ENCODE measurements at regions not wholly inside any gene's neighbourhood (a gene's known extent, or its start where the extent isn't known, plus 50 kb on each side); places are given as distances from the start of the nearest gene placed in this dataset.

DNA sequence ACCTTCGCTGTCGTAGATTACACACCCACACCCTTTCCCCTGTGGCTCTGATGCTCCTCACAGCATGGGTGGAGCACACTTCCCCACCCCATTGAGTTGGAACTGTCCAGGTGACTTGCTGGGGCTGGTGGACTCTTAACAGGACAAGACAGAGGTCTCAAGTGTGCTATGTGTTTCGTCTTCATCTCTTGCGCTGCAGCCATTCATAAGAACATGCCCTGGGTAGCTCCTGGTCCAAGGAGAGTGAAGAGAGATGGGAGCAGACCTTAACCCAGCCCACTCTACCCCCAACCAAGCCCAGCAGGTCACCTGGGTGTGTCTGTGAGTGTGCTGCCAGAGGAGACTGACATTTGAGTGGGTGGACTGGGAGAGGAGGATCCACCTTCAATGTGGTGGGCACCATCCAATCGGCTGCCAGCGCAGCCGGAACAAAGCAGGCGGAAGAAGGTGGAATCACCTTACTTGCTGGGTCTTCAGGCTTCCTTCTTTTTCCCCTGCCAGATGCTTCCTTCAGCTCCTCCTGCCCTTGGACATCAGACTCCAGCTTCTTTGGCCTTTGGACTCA lies 112.4 kb downstream of the HTR5A start:
- DNase-seq = no peak

DNA sequence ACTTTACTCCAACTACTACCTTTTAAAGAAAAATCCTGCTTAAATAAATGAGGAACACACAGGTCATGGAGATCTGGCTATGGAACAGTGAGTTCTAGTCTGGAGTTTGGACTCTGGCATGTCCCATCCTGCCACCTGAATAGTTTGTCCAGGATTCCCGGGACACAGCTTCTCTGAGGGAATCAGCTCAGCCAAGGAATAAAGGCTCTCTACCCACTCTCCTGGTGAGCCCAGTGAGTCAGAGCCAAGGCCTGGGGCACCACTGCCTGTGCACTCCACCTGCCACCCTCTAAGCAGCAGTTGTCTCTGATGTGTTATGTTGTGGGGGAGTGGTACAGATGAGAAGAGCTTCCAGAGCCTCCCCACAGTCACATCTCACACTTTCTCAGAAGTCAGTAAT lies 113.5 kb downstream of the HTR5A start:
- DNase-seq = no peak

DNA sequence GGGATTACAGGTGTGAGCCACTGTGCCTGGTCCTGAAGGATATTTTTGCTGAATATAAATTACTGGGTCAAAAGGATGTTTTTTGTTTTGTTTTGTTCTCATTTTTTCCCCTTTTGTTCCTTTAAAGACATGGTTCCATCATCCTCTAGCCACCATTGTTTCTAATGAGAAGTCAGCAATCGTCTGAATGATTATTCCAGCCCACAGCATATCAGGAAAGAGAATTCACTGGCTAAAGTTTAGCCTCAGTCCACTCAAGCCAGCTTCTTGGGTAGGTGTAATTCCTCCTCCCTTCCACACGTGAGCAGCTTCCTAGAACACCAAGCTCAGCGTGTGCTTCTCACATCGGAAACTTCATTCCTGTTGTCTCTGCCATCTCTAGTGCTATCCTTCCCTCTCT lies 112.8 kb upstream of the INSIG1 start:
- DNase-seq = no peak

DNA sequence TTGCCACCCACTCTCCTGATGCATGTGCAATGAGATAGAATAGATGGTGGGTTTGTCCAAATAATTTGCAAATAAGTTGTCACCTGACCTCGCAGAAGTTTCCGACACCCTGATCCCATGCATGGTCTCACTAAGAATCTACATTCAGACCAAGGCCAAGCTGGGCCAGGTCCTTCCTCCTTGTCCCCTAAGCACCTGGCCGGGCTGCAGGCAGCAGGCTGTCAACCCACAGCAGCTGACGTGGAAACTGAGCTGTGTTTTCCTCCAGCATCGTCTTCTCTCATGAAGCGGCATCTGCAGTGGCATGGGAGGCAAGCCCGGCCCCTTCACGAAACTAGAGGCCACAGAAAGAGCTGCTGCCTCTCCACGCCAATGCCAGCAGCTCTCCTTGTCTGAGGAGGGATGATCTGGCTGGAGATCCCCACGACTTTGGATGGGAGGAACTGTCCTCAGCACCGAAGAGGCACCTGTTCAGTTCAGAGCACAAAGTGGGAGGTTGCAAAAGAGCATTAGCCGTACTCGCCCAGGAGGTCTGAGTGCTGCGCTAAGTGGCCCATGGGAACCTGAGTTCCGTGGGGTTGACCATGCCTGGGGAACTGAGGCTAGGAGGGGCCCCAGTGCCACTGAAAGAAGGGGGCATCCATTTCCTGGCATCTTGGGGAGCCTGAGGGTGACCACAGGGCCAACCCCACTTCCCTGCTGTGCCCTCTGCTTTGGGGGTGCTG lies 110.5 kb upstream of the INSIG1 start:
- no peak for DNase-seq

DNA sequence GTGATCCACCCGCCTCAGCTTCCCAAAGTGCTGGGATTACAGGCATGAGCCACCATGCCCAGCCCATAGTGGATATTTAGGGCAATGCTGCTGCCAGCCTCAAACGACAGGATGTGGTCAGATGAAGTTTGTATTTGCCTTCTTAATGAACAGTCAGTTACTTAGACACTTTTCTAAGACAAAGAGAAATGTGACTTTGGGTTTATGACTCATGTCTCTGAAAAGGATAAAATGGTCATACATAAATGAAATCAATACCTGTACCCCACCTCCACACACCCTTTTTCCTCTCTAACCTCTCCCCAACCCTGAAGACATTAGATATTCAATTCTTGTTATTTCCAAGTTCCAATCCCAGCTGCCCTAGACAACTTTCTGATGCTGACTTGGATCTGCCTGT lies 109.3 kb upstream of the INSIG1 start:
- DNase-seq = no peak

DNA sequence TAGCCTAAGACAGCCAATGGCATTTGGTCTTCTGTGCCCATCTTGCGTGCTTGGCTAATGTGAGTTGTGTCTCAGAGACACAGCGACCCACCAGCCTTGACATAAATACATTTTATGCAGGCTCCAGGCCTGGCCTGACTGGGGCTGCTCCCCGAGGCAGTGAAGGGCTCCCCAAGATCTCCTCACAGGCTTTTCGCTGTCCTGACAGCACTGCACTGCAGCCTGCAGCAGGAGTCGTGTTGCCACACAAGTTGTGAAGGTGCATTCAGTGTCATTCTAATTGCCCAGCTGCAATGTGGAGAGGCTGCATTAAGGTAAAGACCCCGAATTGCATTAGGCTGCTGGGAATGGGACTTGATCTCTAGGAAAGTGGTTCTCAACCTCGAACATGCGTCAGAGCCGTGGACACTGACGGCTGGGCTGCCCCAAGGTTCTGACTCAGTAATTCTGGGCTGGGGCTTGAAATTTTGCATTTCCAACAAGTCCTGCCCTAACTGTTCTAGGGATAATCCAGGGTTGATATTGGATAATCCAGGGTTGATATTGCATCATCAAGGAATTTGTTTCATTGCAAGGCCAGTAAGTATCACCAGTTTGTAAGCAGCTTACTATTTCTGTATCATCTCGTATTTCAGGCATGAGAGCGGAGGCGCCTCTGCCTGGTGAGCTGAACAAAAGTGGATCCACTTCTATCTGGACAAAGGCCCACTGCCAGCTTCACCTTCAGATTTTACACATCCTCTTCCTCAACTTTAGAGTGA lies 108.7 kb upstream of the INSIG1 start:
- no peak for DNase-seq

DNA sequence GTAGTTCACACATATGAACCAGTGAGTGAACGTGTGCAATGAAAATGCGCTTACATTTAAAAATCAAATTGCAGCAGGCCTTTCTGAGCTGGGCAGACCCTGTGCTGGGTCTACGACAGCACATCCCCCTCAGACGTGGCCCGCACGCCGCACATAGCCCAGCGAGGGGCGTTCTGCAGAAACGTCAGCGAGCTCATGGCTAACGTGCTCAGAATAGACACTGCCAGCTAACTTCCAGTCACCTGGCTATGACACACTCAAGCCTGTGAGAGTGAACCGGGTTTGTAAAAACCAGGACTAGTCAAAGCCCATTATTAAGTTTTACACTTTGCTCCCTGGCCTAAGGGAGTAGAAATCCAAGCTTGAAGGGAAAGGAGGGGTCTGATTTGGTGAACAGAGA lies 108.1 kb upstream of the INSIG1 start:
- DNase-seq = no peak

DNA sequence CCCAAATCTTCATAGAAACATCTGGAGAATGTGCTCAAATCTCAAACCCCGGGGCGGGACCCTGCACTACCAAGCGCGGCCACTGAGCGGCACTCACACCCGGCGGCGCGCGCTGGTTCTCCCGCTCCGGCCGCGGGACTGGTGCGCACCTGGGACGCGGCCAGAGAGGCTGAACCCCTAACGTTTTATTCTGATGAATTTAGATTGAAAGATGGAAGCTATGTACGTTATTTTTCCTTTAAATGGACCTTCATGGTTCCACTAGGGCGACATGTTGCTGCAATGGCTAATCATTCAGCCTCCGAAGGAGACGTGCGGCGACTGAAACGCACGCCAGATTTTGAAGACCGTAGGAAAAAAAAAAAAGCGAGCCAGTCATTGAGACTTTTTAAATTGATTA lies 107.0 kb upstream of the INSIG1 start:
- DNase-seq = no peak

DNA sequence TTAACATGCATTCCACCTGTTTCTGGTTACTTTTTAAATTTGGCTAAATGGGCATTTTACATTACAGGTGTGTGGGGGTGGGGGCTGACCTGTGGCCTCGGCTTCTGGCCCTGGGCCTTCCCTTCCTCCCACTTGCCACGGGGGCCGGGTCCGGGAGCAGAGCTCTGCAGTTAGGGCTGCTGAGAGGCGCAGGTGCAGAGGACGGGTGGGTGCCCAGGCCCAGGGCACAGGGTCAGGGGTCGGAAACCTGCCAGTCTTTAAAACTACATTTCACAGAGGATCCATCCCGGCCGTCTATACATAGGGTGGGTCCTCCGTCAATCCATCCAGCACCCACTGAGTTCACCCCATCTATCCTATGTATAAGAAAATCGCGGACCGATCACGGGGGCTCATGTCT lies 106.5 kb upstream of the INSIG1 start:
- DNase-seq = no peak

DNA sequence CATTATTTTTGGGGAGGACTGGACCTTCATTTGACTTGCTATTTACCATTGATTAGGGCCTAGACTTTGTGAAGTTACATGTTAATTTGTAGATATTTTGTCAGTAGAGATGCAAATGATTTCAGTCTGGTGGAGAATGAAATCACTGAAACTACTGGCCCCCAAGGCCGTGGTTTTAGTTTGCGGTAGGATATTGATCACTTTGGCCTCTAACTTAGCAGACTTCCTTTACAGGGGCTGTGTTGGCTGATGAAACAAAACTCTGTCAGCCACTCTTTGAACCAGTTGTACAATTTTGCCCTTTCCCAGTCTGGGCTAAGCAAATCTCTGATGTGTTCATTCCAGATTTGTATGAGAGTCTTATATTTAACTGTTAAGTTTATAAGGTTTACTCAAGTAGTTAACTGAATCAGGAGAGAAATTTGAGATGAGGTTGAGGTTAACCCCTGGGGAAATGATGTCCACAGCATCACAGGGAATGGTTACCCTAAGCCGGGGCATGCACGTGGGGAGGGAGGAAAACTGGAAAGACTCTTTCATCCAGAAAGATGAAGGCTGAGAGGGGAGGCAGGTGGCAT lies 105.7 kb upstream of the INSIG1 start:
- no peak for DNase-seq

DNA sequence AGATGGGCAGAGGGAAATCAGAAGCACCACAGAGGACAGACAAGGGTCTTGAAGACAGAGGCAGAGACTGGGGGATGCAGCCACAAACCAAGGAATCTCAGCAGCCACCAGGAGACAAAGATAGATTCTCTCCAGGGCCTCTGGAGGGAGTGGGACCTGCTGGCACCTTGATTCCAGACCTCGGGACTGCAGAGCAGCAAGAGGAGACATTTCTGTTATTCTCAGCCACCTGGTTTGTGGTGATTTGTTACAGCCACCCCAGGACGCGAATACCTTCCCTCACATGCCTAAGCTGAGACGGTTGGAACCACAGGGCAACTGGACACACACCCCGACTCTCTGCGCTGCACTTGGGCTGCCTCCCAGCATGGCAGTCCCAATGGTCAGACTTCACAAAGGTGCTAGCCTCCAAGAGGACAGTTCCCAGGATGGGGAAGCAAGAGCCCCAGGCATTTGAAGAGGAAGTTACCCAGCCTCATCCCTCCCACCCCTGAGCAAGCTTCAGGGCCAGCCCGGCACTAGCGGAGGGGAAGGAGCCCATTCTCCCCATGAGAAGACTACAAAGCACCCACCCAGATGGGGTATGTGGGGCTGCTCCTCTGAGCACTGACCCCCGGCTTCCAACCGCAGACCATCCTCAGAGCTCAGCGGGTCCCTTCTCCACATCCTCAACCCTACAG lies 104.6 kb upstream of the INSIG1 start:
- DNase-seq = no peak

DNA sequence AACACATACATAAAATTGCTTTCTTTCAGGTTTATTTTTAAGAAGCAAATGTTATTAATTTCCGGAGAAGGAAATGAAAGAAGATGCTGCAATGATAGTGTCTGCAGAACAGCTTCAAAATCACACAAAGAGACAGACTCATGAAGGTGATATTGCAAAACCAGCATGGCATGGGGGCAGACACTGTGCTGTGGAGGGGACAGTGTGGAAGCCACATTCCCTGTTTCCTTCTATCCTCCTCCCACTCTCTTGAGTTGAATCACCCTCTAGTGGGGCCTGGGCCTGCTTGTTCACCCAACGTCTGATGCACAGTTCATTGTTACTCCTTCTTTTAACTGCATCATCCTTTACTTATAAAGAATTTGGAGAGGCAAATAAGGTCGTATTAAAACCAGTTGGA lies 104.0 kb upstream of the INSIG1 start:
- DNase-seq = no peak

DNA sequence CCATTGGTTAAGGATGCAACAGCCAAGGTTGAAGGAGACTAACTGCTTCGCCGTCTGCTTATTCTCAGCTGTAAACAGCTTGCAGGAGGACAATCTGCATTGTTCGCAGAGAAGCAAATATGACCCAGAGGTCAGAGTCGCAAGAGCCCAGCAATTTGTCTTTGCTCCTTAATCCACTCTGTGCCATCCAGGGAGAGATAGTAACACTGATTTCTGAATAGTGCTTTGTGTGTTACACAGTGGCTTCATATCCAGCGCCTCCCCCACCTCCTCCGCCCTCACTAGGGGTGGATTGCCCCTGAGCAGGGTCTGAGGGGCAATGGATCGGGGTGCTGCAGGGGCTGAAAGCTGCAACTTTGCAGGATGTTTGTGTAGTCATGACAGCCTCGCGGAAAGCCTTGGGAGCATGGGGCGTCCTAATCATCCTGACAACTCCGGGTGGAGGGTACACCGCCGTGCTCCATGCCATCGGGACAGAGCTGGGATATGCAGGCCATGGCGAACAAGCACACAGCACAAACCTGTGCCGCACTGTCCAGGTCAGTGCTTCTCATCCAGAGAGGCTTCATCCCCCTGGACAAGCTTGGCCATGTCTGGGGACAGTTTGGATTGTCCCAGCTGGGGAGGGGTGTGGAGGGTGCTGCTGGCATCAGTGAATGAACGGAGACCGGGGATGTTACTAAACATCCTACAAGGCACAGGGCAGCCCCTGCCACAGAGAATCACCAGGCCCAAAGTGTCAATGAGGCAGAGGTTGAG lies 103.1 kb upstream of the INSIG1 start:
- DNase-seq = no peak

DNA sequence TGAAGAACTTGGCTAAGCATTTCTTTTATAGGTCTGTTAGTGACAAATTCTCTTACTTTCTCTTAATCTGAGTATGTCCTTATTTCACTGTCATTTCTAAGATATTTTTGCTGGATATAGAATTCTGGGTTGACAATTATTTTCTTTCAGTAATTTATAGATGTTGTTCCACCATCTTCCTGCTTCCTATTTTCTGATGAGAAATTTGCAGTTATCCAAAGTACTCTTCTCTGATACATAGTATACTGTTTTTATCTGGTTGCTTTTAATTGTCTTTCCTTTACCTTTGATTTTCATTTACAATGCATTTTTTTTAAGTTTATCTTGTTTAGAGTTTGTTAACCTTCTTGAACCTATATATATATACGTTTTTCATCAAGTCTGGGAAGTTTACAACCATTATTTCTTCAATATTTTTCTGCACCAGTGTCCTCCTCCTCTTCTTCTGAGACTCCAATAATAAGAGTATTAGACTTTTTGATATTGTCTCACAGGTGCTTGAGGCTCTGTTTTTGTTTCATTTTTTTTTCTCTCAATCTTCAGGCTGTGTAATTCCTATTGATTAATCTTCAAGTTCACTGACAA lies 101.6 kb upstream of the INSIG1 start:
- DNase-seq = no peak

DNA sequence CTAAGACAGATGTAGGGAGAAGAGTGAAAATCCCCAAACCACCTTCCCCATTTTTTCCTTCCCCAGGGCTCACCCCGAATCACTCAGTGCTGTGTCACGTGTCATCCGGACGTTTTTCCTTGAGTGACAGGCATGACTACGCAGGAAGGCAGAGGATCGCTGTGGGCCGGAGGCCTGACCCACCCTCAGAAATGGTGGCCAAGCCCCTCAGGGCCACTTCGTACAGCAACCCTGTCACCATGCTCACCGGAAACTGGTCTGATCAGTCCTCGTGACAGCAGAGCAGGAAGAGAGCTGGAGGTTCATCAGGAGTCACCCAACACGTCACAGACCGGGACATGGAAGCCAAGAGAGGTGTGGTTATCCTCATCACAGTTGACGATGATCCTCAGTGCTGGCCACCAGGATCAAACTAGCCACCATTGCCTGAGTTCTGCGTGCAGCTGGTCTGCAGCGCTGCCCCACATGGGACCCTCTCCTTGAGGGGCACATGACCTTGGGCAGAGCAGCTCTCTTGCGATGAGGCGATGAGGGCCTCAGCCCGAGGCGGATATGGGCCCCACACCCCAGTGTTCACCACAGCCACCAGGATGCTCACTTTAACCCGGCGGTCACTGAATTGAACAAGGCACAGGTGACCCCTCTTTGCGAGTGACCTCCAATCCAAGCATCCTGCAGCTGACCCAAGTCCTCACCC lies 99.3 kb upstream of the INSIG1 start:
- no peak for DNase-seq

DNA sequence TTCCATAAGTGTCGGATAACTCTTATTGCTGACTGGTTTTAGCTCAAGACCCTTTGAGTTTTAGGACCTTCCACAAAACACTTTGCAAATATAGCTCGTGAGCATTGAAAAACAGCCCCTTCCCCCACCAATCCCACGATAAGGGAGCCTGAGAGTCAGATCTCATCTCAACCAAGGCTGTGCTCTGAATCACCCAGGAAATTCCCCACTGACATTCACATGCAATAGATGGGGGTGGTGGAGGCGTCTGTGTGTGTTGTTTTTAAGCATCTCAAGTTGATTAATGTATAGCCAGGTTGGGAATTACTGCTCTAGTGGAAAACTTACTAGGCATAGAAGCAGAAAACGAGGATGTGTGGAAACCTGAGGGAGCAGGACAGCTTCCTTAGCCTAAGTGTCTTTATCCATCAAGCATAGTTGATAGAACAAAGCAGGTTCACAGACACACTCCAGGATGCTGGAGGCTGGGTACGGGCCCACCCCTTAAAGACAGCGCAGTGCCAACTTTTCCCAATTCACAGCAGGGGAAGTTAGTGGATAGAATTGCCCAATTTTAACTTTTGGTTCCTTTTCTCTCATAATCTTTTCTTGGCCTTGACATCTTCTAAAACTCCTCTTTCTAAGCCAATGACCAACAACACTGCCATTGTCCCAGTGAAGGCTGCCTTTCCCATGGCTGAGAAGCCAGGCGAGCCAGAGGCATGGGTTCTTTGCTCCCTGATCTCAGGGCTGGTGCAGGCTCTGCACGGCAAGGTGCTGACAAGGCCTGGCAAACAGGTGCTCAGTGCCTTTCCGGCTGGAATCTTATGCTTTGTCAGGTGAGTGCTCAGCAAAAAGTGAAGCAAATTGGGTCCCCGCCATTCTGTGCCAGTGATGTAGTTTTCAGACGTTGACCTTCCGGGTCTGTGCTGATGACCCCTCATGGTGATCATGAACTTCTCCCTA lies 98.5 kb upstream of the INSIG1 start:
- no peak for DNase-seq

DNA sequence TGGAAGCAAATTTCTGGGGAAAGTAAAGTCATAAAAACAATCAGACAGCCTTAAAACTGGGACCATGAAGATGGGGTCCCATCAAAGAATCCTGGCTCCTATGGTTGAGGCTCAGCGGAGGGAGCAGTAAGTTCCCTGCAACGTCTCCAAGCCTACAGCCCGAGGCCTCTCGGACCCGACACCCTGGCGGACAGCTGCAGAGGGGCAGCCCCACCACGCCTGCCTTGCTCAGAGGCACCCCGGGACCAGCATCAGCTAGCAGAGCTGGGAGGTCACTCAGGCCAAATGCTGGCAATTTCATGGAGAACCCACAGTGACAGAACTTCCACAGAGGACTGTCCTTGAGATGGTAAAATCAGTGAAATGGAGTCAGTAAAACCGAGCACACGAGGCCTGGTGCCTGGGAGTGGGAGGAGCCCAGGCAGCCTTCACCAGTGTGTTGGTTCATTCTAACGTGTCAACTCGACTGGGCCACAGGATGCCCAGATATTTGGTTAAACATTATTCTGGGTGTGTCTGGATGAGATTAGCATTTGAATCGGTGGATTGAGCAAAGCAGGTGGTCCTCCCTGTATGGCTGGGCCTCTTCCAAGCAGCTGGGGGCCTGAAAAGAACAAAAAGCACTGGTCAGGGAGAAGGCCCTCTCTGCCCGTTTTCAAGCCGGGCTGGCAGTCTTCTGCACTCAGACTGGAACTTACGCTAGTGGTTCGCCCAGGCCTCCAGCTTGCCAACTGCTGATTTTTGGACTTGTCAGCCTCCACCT lies 96.2 kb upstream of the INSIG1 start:
- no peak for DNase-seq

DNA sequence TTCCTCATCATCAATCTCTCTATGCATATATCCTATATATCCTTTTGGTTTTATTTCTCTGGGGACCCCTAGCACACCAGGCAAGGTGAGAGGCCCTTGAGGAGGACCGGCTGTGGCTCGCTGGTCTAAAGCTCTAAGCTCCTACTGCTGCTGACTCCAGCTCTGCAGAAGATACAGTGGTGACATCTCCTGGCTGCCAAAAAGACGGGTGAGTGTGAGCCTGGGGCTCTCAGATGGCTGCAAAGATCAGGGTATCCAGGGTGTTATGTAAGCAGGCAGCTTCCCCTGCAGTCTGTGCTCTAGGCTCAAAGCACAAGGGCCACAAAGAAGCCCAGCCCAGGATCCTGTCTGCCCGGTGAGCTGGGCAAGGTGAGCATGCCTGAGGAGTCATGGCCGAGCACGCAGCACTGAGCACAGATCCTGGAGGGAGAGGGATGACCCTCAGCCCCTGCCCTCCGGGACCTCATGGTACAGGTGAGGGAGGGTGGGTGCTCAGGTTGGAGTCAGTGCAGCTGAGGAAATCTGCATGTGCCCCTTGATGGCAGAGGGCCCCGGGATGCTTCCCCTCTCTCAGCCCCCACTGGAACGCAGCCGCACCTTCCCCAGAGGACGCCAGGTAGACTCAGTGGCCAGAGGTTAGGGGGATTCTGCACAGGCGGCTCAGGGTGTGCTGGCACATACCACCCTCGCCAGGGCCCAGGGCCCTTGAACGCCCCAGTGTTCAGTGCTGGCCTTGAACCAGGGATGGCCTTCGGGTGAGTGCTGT lies 95.4 kb upstream of the INSIG1 start:
- DNase-seq = no peak
